Activated naive CD4-positive, alpha-beta T cell treated with anti-CD3 and anti-CD28 coated beads, Interleukin-2, amount 50 U/mL, for 16 hours (primary cell): ENCODE measurements at regions not wholly inside any gene's neighbourhood (a gene's known extent, or its start where the extent isn't known, plus 50 kb on each side); places are given as distances from the start of the nearest gene placed in this dataset.

Experiments
- DNase-seq: peaks from one replicate; pipeline ENCODE4 v3.0.0-alpha.2; 2020

GRCh38 chr1:83670909-83671565 lies 327.9 kb downstream of the TTLL7 start:
- DNase-seq: no peak

- no peak for DNase-seq
These were observed 357.0 kb downstream of the TTLL7 start for GRCh38 chr1:83641796-83642443.

- DNase-seq: no peak
These were observed 357.7 kb downstream of the TTLL7 start for GRCh38 chr1:83641206-83641658.

GRCh38 chr1:83639785-83640184 lies 359.1 kb downstream of the TTLL7 start:
- no peak for DNase-seq

- no peak for DNase-seq
These were observed 361.3 kb downstream of the TTLL7 start for GRCh38 chr1:83637586-83637985.

- no peak for DNase-seq
These were observed 361.9 kb downstream of the TTLL7 start for GRCh38 chr1:83637009-83637408.

- peak; percentile 31 for DNase-seq
These were observed 366.0 kb downstream of the TTLL7 start for GRCh38 chr1:83632906-83633305.

GRCh38 chr1:83631851-83632250 lies 367.1 kb downstream of the TTLL7 start:
- DNase-seq: no peak

GRCh38 chr1:83627045-83627444 lies 371.9 kb downstream of the TTLL7 start:
- DNase-seq: no peak

GRCh38 chr1:83626603-83627002 lies 372.3 kb downstream of the TTLL7 start:
- DNase-seq: no peak

- DNase-seq: no peak
These were observed 373.3 kb downstream of the TTLL7 start for GRCh38 chr1:83625646-83626045.

- DNase-seq: no peak
These were observed 378.9 kb downstream of the TTLL7 start for GRCh38 chr1:83620016-83620415.

GRCh38 chr1:83619170-83619896 lies 379.6 kb downstream of the TTLL7 start:
- no peak for DNase-seq

- DNase-seq: no peak
These were observed 381.0 kb downstream of the TTLL7 start for GRCh38 chr1:83617883-83618282.

- DNase-seq: no peak
These were observed 383.6 kb downstream of the TTLL7 start for GRCh38 chr1:83615370-83615769.

- DNase-seq: no peak
These were observed 392.4 kb downstream of the TTLL7 start for GRCh38 chr1:83606416-83606955.

- DNase-seq: no peak
These were observed 402.6 kb downstream of the TTLL7 start for GRCh38 chr1:83596331-83596730.

GRCh38 chr1:83593073-83593472 lies 405.9 kb downstream of the TTLL7 start:
- no peak for DNase-seq

GRCh38 chr1:83588140-83588539 lies 410.8 kb downstream of the TTLL7 start:
- DNase-seq: no peak

- peak; percentile 23 for DNase-seq
These were observed 415.4 kb downstream of the TTLL7 start for GRCh38 chr1:83583351-83584014.

GRCh38 chr1:83581747-83582146 lies 417.2 kb downstream of the TTLL7 start:
- DNase-seq: no peak

- DNase-seq: no peak
These were observed 424.1 kb downstream of the TTLL7 start for GRCh38 chr1:83574791-83575190.

GRCh38 chr1:83573776-83574175 lies 425.2 kb downstream of the TTLL7 start:
- DNase-seq: no peak
